PC-3 (cell line): ENCODE measurements at regions not wholly inside any gene's neighbourhood (a gene's known extent, or its start where the extent isn't known, plus 50 kb on each side); places are given as distances from the start of the nearest gene placed in this dataset.

Experiments used
- ATAC-seq: fragments of 200-7000 bp; cut with Tn5 transposase; 2 replicates; pipeline ENCODE4 v1.9.1; 2020; ENCODE audit warnings: mild to moderate bottlenecking, moderate library complexity
- BruUV-seq: library from RNA; stranded (reverse); fragments of 400-500 nt; replicated peaks from 2 replicates; lab custom pipeline; 2021; lab: Mats Ljungman, UMichigan
- CTCF ChIA-PET: fragments of 300-600 bp; sonication (Branson Sonifier 250); formaldehyde crosslinking; loops from one replicate; lab custom pipeline; 2022; ENCODE audit warnings: antibody characterized with exemption; lab: Charles Lee
- POLR2A ChIA-PET: fragments of 300-600 bp; sonication (Branson Sonifier 250); formaldehyde crosslinking; loops from one replicate; lab custom pipeline; 2022; ENCODE audit warnings: antibody characterized with exemption; ENCODE audit not compliant: unreplicated experiment; lab: Charles Lee
- DNase-seq: peaks from one replicate; pipeline ENCODE4 v3.0.0-alpha.2; 2015
- H2AFZ ChIP-seq: fragments of 300-600 bp; sonication (generic); 2 replicates; pipeline ENCODE4 v1.6.0; 2016; ENCODE audit warnings: antibody characterized with exemption, low read length
- H3F3A ChIP-seq: fragments of 300-600 bp; sonication (generic); one replicate; pipeline ENCODE4 v1.6.0; 2017; ENCODE audit warnings: antibody characterized with exemption, low read length, control low read depth, mild to moderate bottlenecking; ENCODE audit not compliant: unreplicated experiment
- H3K27ac ChIP-seq: fragments of 300-600 bp; sonication (generic); 2 replicates; pipeline ENCODE4 v1.5.1; 2016; ENCODE audit warnings: mild to moderate bottlenecking, low read length
- H3K27me3 ChIP-seq: fragments of 300-600 bp; sonication (generic); 2 replicates; pipeline ENCODE4 v1.6.1; 2016; ENCODE audit warnings: low read length, mixed read lengths
- H3K36me3 ChIP-seq: fragments of 300-600 bp; sonication (generic); 2 replicates; pipeline ENCODE4 v1.6.1; 2016; ENCODE audit warnings: low read depth, mixed run types, low read length, mixed read lengths
- H3K4me1 ChIP-seq: fragments of 300-600 bp; sonication (generic); 2 replicates; pipeline ENCODE4 v1.5.1; 2016; ENCODE audit warnings: low read length; ENCODE audit not compliant: insufficient read depth
- H3K4me2 ChIP-seq: fragments of 300-600 bp; sonication (generic); 2 replicates; pipeline ENCODE4 v1.6.0; 2016; ENCODE audit warnings: low read length
- H3K4me3 ChIP-seq: fragments of 300-600 bp; sonication (generic); 2 replicates; pipeline ENCODE4 v1.5.1; 2016; ENCODE audit warnings: mild to moderate bottlenecking, low read length, mixed read lengths
- H3K79me2 ChIP-seq: fragments of 300-600 bp; sonication (generic); 2 replicates; pipeline ENCODE4 v1.6.1; 2017; ENCODE audit warnings: low read length, mixed read lengths
- H3K9ac ChIP-seq: fragments of 300-600 bp; sonication (generic); 2 replicates; pipeline ENCODE4 v1.6.0; 2016; ENCODE audit warnings: mild to moderate bottlenecking, low read length
- H3K9me2 ChIP-seq: fragments of 300-600 bp; sonication (generic); replicated peaks from 2 replicates; pipeline ENCODE4 v1.6.1; 2016; ENCODE audit warnings: mixed run types, low read length, mixed read lengths
- H3K9me3 ChIP-seq: fragments of 300-600 bp; sonication (generic); 2 replicates; pipeline ENCODE4 v1.6.1; 2016; ENCODE audit warnings: low read length, mixed read lengths
- H4K20me1 ChIP-seq: fragments of 300-600 bp; sonication (generic); 2 replicates; pipeline ENCODE4 v1.6.1; 2016; ENCODE audit warnings: low read length, mixed read lengths
- EZH2 ChIP-seq: fragments of 300-600 bp; sonication (generic); IDR thresholded peaks from one replicate; pipeline ENCODE4 v1.6.1; 2017; ENCODE audit warnings: antibody characterized with exemption, mild to moderate bottlenecking, low read length; ENCODE audit not compliant: unreplicated experiment
- EZH2phosphoT487 ChIP-seq: fragments of 300-600 bp; sonication (generic); IDR thresholded peaks from 2 replicates; pipeline ENCODE4 v1.6.1; 2018; ENCODE audit warnings: mild to moderate bottlenecking, antibody characterized with exemption, low read length, borderline replicate concordance
- intact Hi-C: fragments of 100-400 bp; cut with micrococcal nuclease; formaldehyde crosslinking; loops from 2 replicates; pipeline ENCODE4 v1.9.0; 2023
- TF ChIP-seq, protein P1 (sequence below): fragments of 300-600 bp; sonication (generic); conservative IDR thresholded peaks from 2 replicates; pipeline ENCODE4 v1.5.1; 2017; ENCODE audit warnings: antibody characterized with exemption, low read depth, mild to moderate bottlenecking, low read length

GRCh38 chr9:16136961-16137360 lies 584.1 kb downstream of the CCDC171 start:
- POLR2A ChIA-PET, result no interaction called here
- DNase-seq (no peak), ATAC-seq (no peak)
- intact Hi-C loops, result no loop called here
- H3K36me3 ChIP-seq, result no peaks in the 10 kb centered on the region
- no peak overlapping the region for H3K27ac ChIP-seq
- no peak overlapping the region for H3K4me2 ChIP-seq
- no peak overlapping the region for H2AFZ ChIP-seq
- H3F3A ChIP-seq, result no peaks in the 10 kb centered on the region
- CTCF ChIA-PET, result no interaction called here
- H3K79me2 ChIP-seq, result no peaks in the 10 kb centered on the region
- TF ChIP-seq, protein P1, sequence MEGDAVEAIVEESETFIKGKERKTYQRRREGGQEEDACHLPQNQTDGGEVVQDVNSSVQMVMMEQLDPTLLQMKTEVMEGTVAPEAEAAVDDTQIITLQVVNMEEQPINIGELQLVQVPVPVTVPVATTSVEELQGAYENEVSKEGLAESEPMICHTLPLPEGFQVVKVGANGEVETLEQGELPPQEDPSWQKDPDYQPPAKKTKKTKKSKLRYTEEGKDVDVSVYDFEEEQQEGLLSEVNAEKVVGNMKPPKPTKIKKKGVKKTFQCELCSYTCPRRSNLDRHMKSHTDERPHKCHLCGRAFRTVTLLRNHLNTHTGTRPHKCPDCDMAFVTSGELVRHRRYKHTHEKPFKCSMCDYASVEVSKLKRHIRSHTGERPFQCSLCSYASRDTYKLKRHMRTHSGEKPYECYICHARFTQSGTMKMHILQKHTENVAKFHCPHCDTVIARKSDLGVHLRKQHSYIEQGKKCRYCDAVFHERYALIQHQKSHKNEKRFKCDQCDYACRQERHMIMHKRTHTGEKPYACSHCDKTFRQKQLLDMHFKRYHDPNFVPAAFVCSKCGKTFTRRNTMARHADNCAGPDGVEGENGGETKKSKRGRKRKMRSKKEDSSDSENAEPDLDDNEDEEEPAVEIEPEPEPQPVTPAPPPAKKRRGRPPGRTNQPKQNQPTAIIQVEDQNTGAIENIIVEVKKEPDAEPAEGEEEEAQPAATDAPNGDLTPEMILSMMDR, result no peak
- no peak for TF ChIP-seq EZH2phosphoT487
- no peak for TF ChIP-seq EZH2
- no peaks in the 10 kb centered on the region for H3K9me3 ChIP-seq
- H3K9ac ChIP-seq, result no peak overlapping the region
- no peaks in the 10 kb centered on the region for H3K9me2 ChIP-seq
- H3K4me3 ChIP-seq, result no peak overlapping the region
- BruUV-seq, result no TSS peak
- no peaks in the 10 kb centered on the region for H4K20me1 ChIP-seq
- no peaks in the 10 kb centered on the region for H3K27me3 ChIP-seq
- H3K4me1 ChIP-seq, result peaks cover 35% of the 10 kb centered on the region

DNA sequence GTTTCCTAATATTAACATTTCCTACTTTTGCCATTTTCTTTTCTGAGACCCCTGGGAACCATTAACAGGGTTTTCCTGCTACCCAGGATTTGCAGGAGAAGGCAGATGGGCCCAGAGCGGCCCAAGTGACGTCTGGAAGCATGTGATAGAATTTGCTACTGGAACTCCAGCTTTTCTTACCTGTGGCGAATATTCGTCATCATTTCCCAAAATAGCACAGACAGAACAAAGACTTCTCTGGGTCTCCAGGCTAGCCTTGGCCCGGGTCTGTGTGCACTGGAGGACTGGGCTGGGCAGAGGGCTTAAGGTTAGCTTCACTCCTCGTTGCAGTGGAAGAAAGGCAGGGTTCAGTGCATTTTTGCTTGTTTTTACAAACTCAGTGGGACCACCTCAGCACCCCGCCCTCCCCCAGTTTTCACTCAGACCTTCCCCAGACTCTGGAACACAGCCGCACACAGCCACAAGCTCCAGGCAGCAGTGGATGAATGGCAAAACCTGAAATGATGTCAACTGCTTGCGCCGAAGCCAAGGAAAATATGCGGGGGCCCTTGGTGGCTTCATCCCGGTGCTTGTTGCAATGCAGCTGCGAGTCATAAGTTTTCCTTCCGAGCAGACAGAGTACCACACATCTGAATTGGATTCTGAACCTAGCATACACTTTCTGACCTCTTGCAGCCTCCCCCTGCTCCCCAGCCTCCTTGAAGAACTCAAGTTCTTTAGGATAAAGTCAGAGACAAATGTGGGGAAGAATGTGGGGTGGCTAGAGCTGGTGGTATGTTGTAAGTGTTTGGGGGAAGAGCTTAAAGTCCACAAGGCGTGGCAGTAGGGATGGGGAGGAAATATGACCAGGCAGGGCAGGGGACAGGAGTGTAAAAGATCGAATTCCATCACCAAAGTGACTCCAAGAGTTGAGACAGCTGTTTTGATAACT lies 586.0 kb downstream of the CCDC171 start:
- BruUV-seq, result no TSS peak
- no peak overlapping the region for H3K4me2 ChIP-seq
- intact Hi-C loops, result no loop called here

More for the DNA sequence above, 586.0 kb downstream of the CCDC171 start:
- ChIA-PET CTCF (no interaction called here), POLR2A (no interaction called here)
- Histone ChIP-seq H3F3A (no peaks in the 10 kb centered on the region), H3K36me3 (no peaks in the 10 kb centered on the region), H2AFZ (no peak overlapping the region), H3K79me2 (no peaks in the 10 kb centered on the region), H3K27ac (no peak overlapping the region), H3K9ac (no peak overlapping the region), H3K9me3 (no peaks in the 10 kb centered on the region), H4K20me1 (no peaks in the 10 kb centered on the region), H3K4me1 (peaks cover 24% of the 10 kb centered on the region), H3K9me2 (no peaks in the 10 kb centered on the region), H3K27me3 (no peaks in the 10 kb centered on the region), H3K4me3 (no peak overlapping the region)
- ATAC-seq (no peak), DNase-seq (peak; percentile 9)
- TF ChIP-seq EZH2phosphoT487 (no peak), EZH2 (no peak)
- TF ChIP-seq, protein P1, result no peak
